Prostate gland (tissue), 2 donors: ENCODE measurements at regions not wholly inside any gene's neighbourhood (a gene's known extent, or its start where the extent isn't known, plus 50 kb on each side); places are given as distances from the start of the nearest gene placed in this dataset.

ENCODE experiments used
- POLR2A ChIP-seq: fragments of 450-650 bp; IDR thresholded peaks from one replicate; pipeline ENCODE4 v1.6.1; 2016; ENCODE audit warnings: antibody characterized with exemption, mild to moderate bottlenecking
- POLR2AphosphoS5 ChIP-seq: sonication (generic); formaldehyde crosslinking; IDR thresholded peaks from one replicate; pipeline ENCODE4 v1.6.1; 2017; ENCODE audit warnings: antibody characterized with exemption
- TF ChIP-seq, protein P1 (sequence below), 4 experiments: fragments of 200-600 bp in 2 of 4; fragments of 450-650 bp in 2 of 4; sonication (generic) in 2 of 4; IDR thresholded peaks; 1 replicate in 3 of 4; 2 replicates in 1 of 4; pipeline ENCODE4 v1.5.1; 2016 to 2019; ENCODE audit warnings: antibody characterized with exemption in 4 of 4, mild to moderate bottlenecking in 2 of 4, moderate library complexity in 2 of 4

- no peak for TF ChIP-seq POLR2A
- TF ChIP-seq, protein P1, sequence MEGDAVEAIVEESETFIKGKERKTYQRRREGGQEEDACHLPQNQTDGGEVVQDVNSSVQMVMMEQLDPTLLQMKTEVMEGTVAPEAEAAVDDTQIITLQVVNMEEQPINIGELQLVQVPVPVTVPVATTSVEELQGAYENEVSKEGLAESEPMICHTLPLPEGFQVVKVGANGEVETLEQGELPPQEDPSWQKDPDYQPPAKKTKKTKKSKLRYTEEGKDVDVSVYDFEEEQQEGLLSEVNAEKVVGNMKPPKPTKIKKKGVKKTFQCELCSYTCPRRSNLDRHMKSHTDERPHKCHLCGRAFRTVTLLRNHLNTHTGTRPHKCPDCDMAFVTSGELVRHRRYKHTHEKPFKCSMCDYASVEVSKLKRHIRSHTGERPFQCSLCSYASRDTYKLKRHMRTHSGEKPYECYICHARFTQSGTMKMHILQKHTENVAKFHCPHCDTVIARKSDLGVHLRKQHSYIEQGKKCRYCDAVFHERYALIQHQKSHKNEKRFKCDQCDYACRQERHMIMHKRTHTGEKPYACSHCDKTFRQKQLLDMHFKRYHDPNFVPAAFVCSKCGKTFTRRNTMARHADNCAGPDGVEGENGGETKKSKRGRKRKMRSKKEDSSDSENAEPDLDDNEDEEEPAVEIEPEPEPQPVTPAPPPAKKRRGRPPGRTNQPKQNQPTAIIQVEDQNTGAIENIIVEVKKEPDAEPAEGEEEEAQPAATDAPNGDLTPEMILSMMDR (IDR thresholded peaks at IDR 0.05), result no peak
- TF ChIP-seq POLR2AphosphoS5, result no peak
These were observed 210.5 kb downstream of the LRRK2 start for GRCh38 chr12:40435251-40435650.
